SK-N-SH (cell line): ENCODE measurements at regions not wholly inside any gene's neighbourhood (a gene's known extent, or its start where the extent isn't known, plus 50 kb on each side); places are given as distances from the start of the nearest gene placed in this dataset.
A peak's percentile ranks its signal among the peaks of the same experiment; 100 is the strongest.

Source experiments
- CTCF ChIA-PET: fragments of 300-600, 350-600 bp; formaldehyde crosslinking; extraction: SDS; loops from one replicate; lab custom pipeline; 2021; lab: Yijun Ruan, JAX
- POLR2A ChIA-PET: fragments of 350-600 bp; sonication (Branson Sonifier 250); formaldehyde crosslinking; extraction: SDS; loops from one replicate; lab custom pipeline; 2020; ENCODE audit warnings: antibody characterized with exemption, inconsistent platforms; lab: Yijun Ruan, JAX
- DNase-seq: peaks from one replicate; pipeline ENCODE4 v3.0.0; 2012
- H2AFZ ChIP-seq: fragments of 200-600 bp; sonication (generic); 2 replicates; pipeline ENCODE4 v1.8.1; 2016; ENCODE audit warnings: antibody characterized with exemption, mild to moderate bottlenecking, low read depth
- H3F3A ChIP-seq: fragments of 200-600 bp; sonication (generic); replicated peaks from 2 replicates; pipeline ENCODE3; 2016; ENCODE audit warnings: antibody characterized with exemption, mild to moderate bottlenecking; ENCODE audit not compliant: insufficient read depth
- H3K27ac ChIP-seq, 2 experiments: fragments of 200-500 bp in 1 of 2; fragments of 200-600 bp in 1 of 2; sonication (Bioruptor generic) in 1 of 2; sonication (generic), shearing (Covaris generic) in 1 of 2; 2 replicates each; pipeline versions ENCODE4 v1.5.1 to v1.6.1; 2014 to 2016; ENCODE audit warnings: low read depth in 2 of 2, inconsistent platforms in 1 of 2, low read length in 1 of 2, mild to moderate bottlenecking in 1 of 2, mixed read lengths in 1 of 2
- H3K27me3 ChIP-seq: fragments of 200-600 bp; sonication (generic), shearing (Covaris generic); 2 replicates; pipeline ENCODE4 v1.6.1; 2016; ENCODE audit warnings: mixed run types; ENCODE audit not compliant: insufficient read depth
- H3K36me3 ChIP-seq, 2 experiments: fragments of 200-500 bp in 1 of 2; fragments of 200-600 bp in 1 of 2; sonication (Bioruptor generic) in 1 of 2; sonication (generic) in 1 of 2; replicated peaks in 1 of 2; 2 replicates each; pipeline versions ENCODE3 to v1.5.1; 2014 to 2016; ENCODE audit warnings: low read length in 1 of 2, mild to moderate bottlenecking in 1 of 2; ENCODE audit not compliant: insufficient read depth in 2 of 2, control insufficient read depth in 1 of 2
- H3K4me1 ChIP-seq, 2 experiments: fragments of 200-500 bp in 1 of 2; fragments of 200-600 bp in 1 of 2; sonication (Bioruptor generic) in 1 of 2; sonication (generic), shearing (Covaris generic) in 1 of 2; 2 replicates each; pipeline versions ENCODE4 v1.5.1 to v1.6.1; 2014 to 2016; ENCODE audit warnings: low read depth in 1 of 2, low read length in 1 of 2, mixed run types in 1 of 2; ENCODE audit not compliant: insufficient read depth in 2 of 2, control insufficient read depth in 1 of 2
- H3K4me2 ChIP-seq: fragments of 200-600 bp; sonication (generic), shearing (Covaris generic); 2 replicates; pipeline ENCODE4 v1.6.1; 2017; ENCODE audit warnings: mixed run types
- H3K4me3 ChIP-seq, 2 experiments: fragments of 200-500 bp in 1 of 2; fragments of 200-600 bp in 1 of 2; sonication (Bioruptor generic) in 1 of 2; sonication (generic), shearing (Covaris generic) in 1 of 2; 2 replicates each; pipeline versions ENCODE4 v1.5.1 to v1.8.1; 2014 to 2016; ENCODE audit warnings: low read depth in 2 of 2, inconsistent platforms in 1 of 2, low read length in 1 of 2, mild to moderate bottlenecking in 1 of 2, mixed read lengths in 1 of 2, moderate library complexity in 1 of 2
- H3K79me2 ChIP-seq: fragments of 200-600 bp; sonication (generic); 2 replicates; pipeline ENCODE4 v1.8.1; 2017; ENCODE audit warnings: mild to moderate bottlenecking; ENCODE audit not compliant: insufficient read depth
- H3K9ac ChIP-seq: fragments of 200-600 bp; sonication (generic); 2 replicates; pipeline ENCODE4 v1.6.1; 2017; ENCODE audit warnings: mixed run types
- H3K9me2 ChIP-seq: fragments of 200-600 bp; sonication (generic); 2 replicates; pipeline ENCODE4 v1.6.1; 2017; ENCODE audit warnings: mixed run types
- H3K9me3 ChIP-seq: fragments of 200-600 bp; sonication (generic); 2 replicates; pipeline ENCODE4 v1.6.1; 2017; ENCODE audit warnings: mixed run types, mild to moderate bottlenecking, moderate library complexity
- H4K20me1 ChIP-seq: fragments of 200-600 bp; sonication (generic); 2 replicates; pipeline ENCODE4 v1.6.1; 2017; ENCODE audit warnings: mild to moderate bottlenecking, mixed run types; ENCODE audit not compliant: insufficient read depth
- ELF1 ChIP-seq: IDR thresholded peaks from 2 replicates; pipeline ENCODE4 v1.4.0; 2012
- EP300 ChIP-seq, 2 experiments: IDR thresholded peaks; 2 replicates each; pipeline versions ENCODE4 v1.4.0 to v1.6.1; 2012; ENCODE audit warnings: borderline replicate concordance in 1 of 2, low read depth in 1 of 2, low read length in 1 of 2
- EZH2phosphoT487 ChIP-seq: fragments of 200-600 bp; sonication (generic); IDR thresholded peaks from 2 replicates; pipeline ENCODE4 v1.6.1; 2017; ENCODE audit warnings: low read depth, mixed run types, mild to moderate bottlenecking, antibody characterized with exemption, moderate library complexity, borderline replicate concordance
- FOSL2 ChIP-seq: IDR thresholded peaks from 2 replicates; pipeline ENCODE4 v1.4.0; 2012; ENCODE audit warnings: low read depth, mild to moderate bottlenecking, moderate library complexity, borderline replicate concordance
- FOXJ3 ChIP-seq: sonication (generic); formaldehyde crosslinking; IDR thresholded peaks from 2 replicates; pipeline ENCODE4 v1.5.1; 2020; ENCODE audit warnings: mild to moderate bottlenecking, missing genetic modification reagents
- FOXM1 ChIP-seq: IDR thresholded peaks from 2 replicates; pipeline ENCODE4 v1.4.0; 2012; ENCODE audit warnings: low read depth, mild to moderate bottlenecking
- IRF3 ChIP-seq: fragments of 150-350 bp; IDR thresholded peaks from 2 replicates; pipeline ENCODE4 v1.6.1; 2016; ENCODE audit warnings: mild to moderate bottlenecking, low read depth, low read length
- MAX ChIP-seq: IDR thresholded peaks from 2 replicates; pipeline ENCODE4 v1.4.0; 2012; ENCODE audit warnings: low read depth
- MXI1 ChIP-seq: IDR thresholded peaks from 2 replicates; pipeline ENCODE4 v1.6.1; 2012; ENCODE audit warnings: mild to moderate bottlenecking, low read depth, low read length, improper control_type of control experiment
- NFIC ChIP-seq: IDR thresholded peaks from 2 replicates; pipeline ENCODE4 v1.4.0; 2012; ENCODE audit warnings: borderline replicate concordance
- NRF1 ChIP-seq: IDR thresholded peaks from 2 replicates; pipeline ENCODE4 v1.6.1; 2012; ENCODE audit warnings: low read depth, mild to moderate bottlenecking, low read length
- POLR2AphosphoS5 ChIP-seq: IDR thresholded peaks from 2 replicates; pipeline ENCODE4 v1.6.1; 2012; ENCODE audit warnings: low read depth, low read length
- RAD21 ChIP-seq: IDR thresholded peaks from 2 replicates; pipeline ENCODE4 v1.6.1; 2012; ENCODE audit warnings: mild to moderate bottlenecking, low read length
- RCOR1 ChIP-seq: fragments of 150-350 bp; IDR thresholded peaks from 2 replicates; pipeline ENCODE4 v1.6.1; 2017; ENCODE audit warnings: antibody characterized with exemption, low read length
- RFX5 ChIP-seq: IDR thresholded peaks from 2 replicates; pipeline ENCODE4 v1.6.1; 2012; ENCODE audit warnings: mild to moderate bottlenecking, improper control_type of control experiment, low read length
- RXRA ChIP-seq: IDR thresholded peaks from 2 replicates; pipeline ENCODE4 v1.4.0; 2012; ENCODE audit warnings: low read depth, mild to moderate bottlenecking, borderline replicate concordance
- SIN3A ChIP-seq: IDR thresholded peaks from 2 replicates; pipeline ENCODE4 v1.6.1; 2012; ENCODE audit warnings: low read depth, mild to moderate bottlenecking, low read length, moderate library complexity, borderline replicate concordance
- SMC3 ChIP-seq: IDR thresholded peaks from 2 replicates; pipeline ENCODE4 v1.6.1; 2012; ENCODE audit warnings: low read depth, low read length, improper control_type of control experiment
- TAF1 ChIP-seq: IDR thresholded peaks from 2 replicates; pipeline ENCODE4 v1.6.1; 2012; ENCODE audit warnings: low read depth, mild to moderate bottlenecking, low read length, moderate library complexity, borderline replicate concordance
- TCF12 ChIP-seq: IDR thresholded peaks from 2 replicates; pipeline ENCODE4 v1.4.0; 2012
- TEAD4 ChIP-seq: IDR thresholded peaks from 2 replicates; pipeline ENCODE4 v1.4.0; 2012; ENCODE audit warnings: mild to moderate bottlenecking, borderline replicate concordance; ENCODE audit not compliant: insufficient read depth
- WGBS: methylation state at CpG from one replicate; pipeline ENCODE4 v1.1.6; 2017; ENCODE audit warnings: low lambda C conversion rate; 5-methylcytosine and 5-hydroxymethylcytosine counted together

DNA sequence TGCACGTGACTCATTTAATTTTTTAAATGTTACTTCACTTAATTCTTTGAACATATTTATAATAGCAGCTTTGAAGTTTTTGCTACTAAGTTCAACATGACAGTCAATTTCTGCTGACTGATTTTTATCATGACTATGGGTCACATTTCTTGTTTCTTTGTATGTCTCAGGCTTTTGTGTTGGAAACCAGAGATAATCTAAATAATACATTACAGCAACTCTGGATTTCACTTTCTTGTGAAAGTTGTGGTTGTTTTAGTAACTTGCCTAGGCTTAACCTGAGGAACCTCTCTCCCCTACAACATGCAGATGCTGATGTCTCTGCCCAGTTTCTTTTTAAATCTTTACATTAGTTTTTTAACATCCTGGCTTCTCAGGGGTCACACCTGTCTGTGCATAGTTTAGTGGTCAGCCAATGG lies 180.8 kb downstream of the CCDC71L start:
- Histone ChIP-seq H3K27me3 (no peaks in the 10 kb centered on the region), H3K9me2 (no peaks in the 10 kb centered on the region), H3F3A (peaks cover 9% of the 10 kb centered on the region), H3K4me2 (no peak overlapping the region), H3K4me3 (no peak overlapping the region), H3K4me1 (peaks cover 0 to 6% of the 10 kb centered on the region in 2 experiments), H4K20me1 (no peaks in the 10 kb centered on the region)
- POLR2A ChIA-PET: no interaction called here
- TF ChIP-seq FOXJ3 (CRISPR knock-in tag) (no peak), MXI1 (no peak), EZH2phosphoT487 (no peak), SMC3 (no peak), POLR2AphosphoS5 (no peak), RCOR1 (no peak), TCF12 (no peak), IRF3 (no peak), SIN3A (no peak), NFIC (no peak), RAD21 (no peak), FOSL2 (no peak), RXRA (no peak), NRF1 (no peak), TAF1 (no peak), TEAD4 (no peak), MAX (no peak), EP300 (IDR thresholded peaks at IDR 0.05; ENCODE audit: borderline replicate concordance in 1 of 2, low read depth in 1 of 2, low read length in 1 of 2) (no peak), RFX5 (no peak), ELF1 (no peak)
- TF ChIP-seq, all 33 proteins: peak for 0
- no peak overlapping the region for H3K27ac ChIP-seq
- no peak overlapping the region for H3K9ac ChIP-seq
- 78% methylated on average over 1 of the region's 1 CpG for WGBS
- H3K9me3 ChIP-seq: no peaks in the 10 kb centered on the region
- peak overlapping the region; percentile 7; the same call in 1 of the 2 replicates for H2AFZ ChIP-seq
- H3K36me3 ChIP-seq: no peaks in the 10 kb centered on the region
- DNase-seq: no peak
- CTCF ChIA-PET: no interaction called here
- no peaks in the 10 kb centered on the region for H3K79me2 ChIP-seq

GRCh38 chr7:106476751-106477150 lies 184.2 kb downstream of the CCDC71L start:
- no peak for DNase-seq

More at GRCh38 chr7:106476751-106477150, 184.2 kb downstream of the CCDC71L start:
- Histone ChIP-seq H3K9me3 (no peaks in the 10 kb centered on the region; the same call in 1 of the 2 replicates), H3K79me2 (no peaks in the 10 kb centered on the region), H3K36me3 (no peaks in the 10 kb centered on the region), H3F3A (peaks cover 5% of the 10 kb centered on the region), H3K4me1 (no peaks in the 10 kb centered on the region; a peak in 1 of 4 replicates), H3K9me2 (no peaks in the 10 kb centered on the region), H3K4me2 (no peak overlapping the region), H4K20me1 (no peaks in the 10 kb centered on the region), H3K27me3 (no peaks in the 10 kb centered on the region), H3K9ac (no peak overlapping the region), H3K27ac (no peak overlapping the region), H3K4me3 (no peak overlapping the region), H2AFZ (no peak overlapping the region)
- WGBS: 60% methylated on average over 2 of the region's 2 CpGs
- POLR2A ChIA-PET: no interaction called here
- TF ChIP-seq FOXM1 (no peak), NRF1 (no peak)
- CTCF ChIA-PET: interaction anchor here (1.2 to 5.5 kb wide), 3 partner anchors 14 to 300 kb away, joined by 3 to 26 read pairs (median 3); no protein-coding TSS in a partner anchor
